ENCODE measurements at regions not wholly inside any gene's neighbourhood (a gene's known extent, or its start where the extent isn't known, plus 50 kb on each side); places are given as distances from the start of the nearest gene placed in this dataset.

DNA sequence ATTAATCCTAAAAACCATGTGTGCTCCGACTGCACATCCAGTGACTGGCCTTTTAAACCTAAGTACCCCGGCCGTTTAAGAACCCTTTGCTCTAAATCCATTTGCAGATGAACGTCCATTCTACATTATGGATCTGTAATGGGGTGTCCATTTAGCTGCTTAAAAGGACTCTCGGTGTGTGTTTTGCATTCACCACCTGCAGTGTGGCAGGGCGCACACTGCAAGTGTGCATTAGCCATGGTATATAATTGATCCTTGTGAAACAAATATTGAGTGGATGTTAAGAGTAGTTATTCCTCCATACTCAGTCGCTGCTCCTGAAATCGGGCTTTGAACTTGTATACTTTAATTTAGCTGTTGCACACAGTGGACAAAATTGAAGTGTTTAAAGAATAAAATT lies 190.1 kb upstream of the WWC1 start:
- no peak for TF ChIP-seq POLR2A (IDR thresholded peaks at IDR 0.05; ENCODE audit: extremely low read depth, insufficient read length)
- TF ChIP-seq CTCF (IDR thresholded peaks at IDR 0.05; ENCODE audit: low read depth, low read length), result no peak

Measured in NB4 (cell line).